Activated CD4-positive, alpha-beta T cell treated with anti-CD3 and anti-CD28 coated beads for 36 hours (primary cell): ENCODE measurements at regions not wholly inside any gene's neighbourhood (a gene's known extent, or its start where the extent isn't known, plus 50 kb on each side); places are given as distances from the start of the nearest gene placed in this dataset.
"Not testable (repeated sequence)": the region's sequence is repeated elsewhere in the genome, so short reads cannot be mapped to it uniquely, and the experiment has no call there.

ENCODE experiments used
- ATAC-seq: fragments of 200-7000 bp; cut with Tn5 transposase; one replicate; pipeline ENCODE4 v1.10.0; 2021; ENCODE audit warnings: mild to moderate bottlenecking, moderate library complexity
- CTCF ChIA-PET: fragments of 350-600 bp; sonication (Branson Sonifier 250); formaldehyde crosslinking; loops from one replicate; lab custom pipeline; 2021; ENCODE audit warnings: antibody characterized with exemption; lab: Charles Lee
- POLR2A ChIA-PET: fragments of 350-600 bp; sonication (Branson Sonifier 250); formaldehyde crosslinking; loops from one replicate; lab custom pipeline; 2021; ENCODE audit warnings: antibody characterized with exemption, inconsistent platforms; lab: Charles Lee
- DNase-seq: peaks from one replicate; pipeline ENCODE4 v3.0.0-alpha.2; 2020
- H3K27ac Mint-ChIP-seq: one replicate; pipeline ENCODE4 v1.8.0; 2021; ENCODE audit warnings: mixed read lengths
- H3K27me3 Mint-ChIP-seq: one replicate; pipeline ENCODE4 v1.8.0; 2021; ENCODE audit warnings: mixed read lengths
- H3K36me3 Mint-ChIP-seq: one replicate; pipeline ENCODE4 v1.8.0; 2021; ENCODE audit warnings: low read depth, mixed read lengths
- H3K4me1 Mint-ChIP-seq: one replicate; pipeline ENCODE4 v1.8.0; 2021; ENCODE audit warnings: mixed read lengths
- H3K4me3 Mint-ChIP-seq: one replicate; pipeline ENCODE4 v1.8.0; 2021; ENCODE audit warnings: mild to moderate bottlenecking, moderate library complexity, mixed read lengths
- H3K9me3 Mint-ChIP-seq: one replicate; pipeline ENCODE4 v1.8.0; 2021; ENCODE audit warnings: low read depth, mixed read lengths
- intact Hi-C, 2 experiments: fragments of 100-400 bp; cut with DNase I in 1 of 2; cut with micrococcal nuclease in 1 of 2; formaldehyde crosslinking; loops; one replicate each; pipeline versions ENCODE4 v1.14.2 to v1.15.1; 2022 to 2024; cut with DNase I, micrococcal nuclease

GRCh38 chr6:81942842-81943241 is 190.4 kb upstream of the TENT5A start:
- H3K27ac Mint-ChIP-seq, H3K9me3 Mint-ChIP-seq, H3K4me3 Mint-ChIP-seq, DNase-seq, CTCF ChIA-PET, H3K27me3 Mint-ChIP-seq, H3K4me1 Mint-ChIP-seq, intact Hi-C loops, POLR2A ChIA-PET, H3K36me3 Mint-ChIP-seq, ATAC-seq: not testable (repeated sequence)

GRCh38 chr6:81942067-81942370 is 189.5 kb upstream of the TENT5A start:
- POLR2A ChIA-PET, result no interaction called here

GRCh38 chr6:81940451-81940985 is 188.0 kb upstream of the TENT5A start:
- POLR2A ChIA-PET, result no interaction called here
- intact Hi-C loops, result no loop called here
- Mint-ChIP-seq H3K27ac (no peak overlapping the region), H3K4me1 (no peaks in the 10 kb centered on the region), H3K27me3 (no peaks in the 10 kb centered on the region), H3K9me3 (peaks cover 2% of the 10 kb centered on the region), H3K36me3 (no peaks in the 10 kb centered on the region), H3K4me3 (no peak overlapping the region)
- DNase-seq (no peak), ATAC-seq (no peak)
- CTCF ChIA-PET, result no interaction called here

More at GRCh38 chr6:81942067-81942370, 189.5 kb upstream of the TENT5A start:
- H3K36me3 Mint-ChIP-seq, result no peaks in the 10 kb centered on the region
- H3K27me3 Mint-ChIP-seq, result no peaks in the 10 kb centered on the region
- H3K9me3 Mint-ChIP-seq, result no peaks in the 10 kb centered on the region
- intact Hi-C loops, result no loop called here
- H3K4me1 Mint-ChIP-seq, result no peaks in the 10 kb centered on the region
- ATAC-seq, result no peak
- CTCF ChIA-PET, result interaction anchor here (0.7 kb wide), 1 partner anchor 10 kb away, joined by 3 read pairs; no protein-coding TSS in a partner anchor
- DNase-seq, result no peak
- H3K27ac Mint-ChIP-seq, result no peak overlapping the region
- no peak overlapping the region for H3K4me3 Mint-ChIP-seq

- H3K27me3 Mint-ChIP-seq, result no peaks in the 10 kb centered on the region
- H3K27ac Mint-ChIP-seq, result no peak overlapping the region
- H3K4me3 Mint-ChIP-seq, result no peak overlapping the region
- H3K36me3 Mint-ChIP-seq, result no peaks in the 10 kb centered on the region
- intact Hi-C loops, result no loop called here
- ChIA-PET CTCF (no interaction called here), POLR2A (no interaction called here)
- peaks cover 2% of the 10 kb centered on the region for H3K9me3 Mint-ChIP-seq
- no peaks in the 10 kb centered on the region for H3K4me1 Mint-ChIP-seq
- DNase-seq (no peak), ATAC-seq (no peak)
Observed at GRCh38 chr6:81939766-81940165, 187.3 kb upstream of the TENT5A start.

- ATAC-seq (no peak), DNase-seq (no peak)
- ChIA-PET CTCF (no interaction called here), POLR2A (no interaction called here)
- Mint-ChIP-seq H3K4me3 (no peak overlapping the region), H3K9me3 (peaks cover 2% of the 10 kb centered on the region), H3K27ac (no peak overlapping the region), H3K4me1 (no peaks in the 10 kb centered on the region), H3K27me3 (no peaks in the 10 kb centered on the region), H3K36me3 (no peaks in the 10 kb centered on the region)
- intact Hi-C loops, result no loop called here
Observed at GRCh38 chr6:81938991-81939732, 186.7 kb upstream of the TENT5A start.

GRCh38 chr6:81938014-81938856 is 185.8 kb upstream of the TENT5A start:
- Mint-ChIP-seq H3K27me3 (no peaks in the 10 kb centered on the region), H3K4me1 (no peaks in the 10 kb centered on the region), H3K4me3 (no peak overlapping the region), H3K9me3 (peaks cover 2% of the 10 kb centered on the region), H3K36me3 (no peaks in the 10 kb centered on the region), H3K27ac (no peak overlapping the region)
- no peak for ATAC-seq
- ChIA-PET CTCF (interaction anchor here (1.1 kb wide), 1 partner anchor 13 kb away, joined by 3 read pairs; no protein-coding TSS in a partner anchor), POLR2A (no interaction called here)
- no peak for DNase-seq
- intact Hi-C loops, result no loop called here

GRCh38 chr6:81937296-81937937 is 184.9 kb upstream of the TENT5A start:
- CTCF ChIA-PET, result interaction anchor here (1.1 kb wide), 1 partner anchor 13 kb away, joined by 3 read pairs; no protein-coding TSS in a partner anchor
- no peak overlapping the region for H3K27ac Mint-ChIP-seq
- DNase-seq (no peak), ATAC-seq (no peak)
- H3K27me3 Mint-ChIP-seq, result no peaks in the 10 kb centered on the region
- intact Hi-C loops, result no loop called here
- H3K36me3 Mint-ChIP-seq, result no peaks in the 10 kb centered on the region
- H3K9me3 Mint-ChIP-seq, result peaks cover 3% of the 10 kb centered on the region
- no peak overlapping the region for H3K4me3 Mint-ChIP-seq
- POLR2A ChIA-PET, result no interaction called here
- H3K4me1 Mint-ChIP-seq, result no peaks in the 10 kb centered on the region

- Mint-ChIP-seq H3K36me3 (no peaks in the 10 kb centered on the region), H3K4me1 (no peaks in the 10 kb centered on the region), H3K9me3 (peaks cover 4% of the 10 kb centered on the region), H3K27ac (no peak overlapping the region), H3K4me3 (no peak overlapping the region), H3K27me3 (no peaks in the 10 kb centered on the region)
- ChIA-PET CTCF (no interaction called here), POLR2A (no interaction called here)
- no peak for ATAC-seq
- intact Hi-C loops, result no loop called here
- DNase-seq, result no peak
Observed at GRCh38 chr6:81934936-81935335, 182.5 kb upstream of the TENT5A start.

GRCh38 chr6:81933608-81934051 is 181.1 kb upstream of the TENT5A start:
- no peak overlapping the region for H3K27ac Mint-ChIP-seq
- ChIA-PET CTCF (no interaction called here), POLR2A (no interaction called here)
- no peaks in the 10 kb centered on the region for H3K36me3 Mint-ChIP-seq
- H3K9me3 Mint-ChIP-seq, result peaks cover 4% of the 10 kb centered on the region
- no peak for ATAC-seq
- no peaks in the 10 kb centered on the region for H3K4me1 Mint-ChIP-seq
- H3K4me3 Mint-ChIP-seq, result no peak overlapping the region
- intact Hi-C loops, result no loop called here
- no peak for DNase-seq
- H3K27me3 Mint-ChIP-seq, result no peaks in the 10 kb centered on the region

- Mint-ChIP-seq H3K4me3 (no peak overlapping the region), H3K9me3 (peaks cover 4% of the 10 kb centered on the region), H3K36me3 (no peaks in the 10 kb centered on the region), H3K27me3 (no peaks in the 10 kb centered on the region), H3K27ac (no peak overlapping the region), H3K4me1 (no peaks in the 10 kb centered on the region)
- ChIA-PET CTCF (no interaction called here), POLR2A (no interaction called here)
- intact Hi-C loops, result no loop called here
- no peak for DNase-seq
- ATAC-seq, result no peak
Observed at GRCh38 chr6:81933089-81933488, 180.6 kb upstream of the TENT5A start.

- POLR2A ChIA-PET, H3K27me3 Mint-ChIP-seq, H3K9me3 Mint-ChIP-seq, H3K36me3 Mint-ChIP-seq, H3K27ac Mint-ChIP-seq, intact Hi-C loops, CTCF ChIA-PET, ATAC-seq, DNase-seq, H3K4me1 Mint-ChIP-seq, H3K4me3 Mint-ChIP-seq: not testable (repeated sequence)
Observed at GRCh38 chr6:81932448-81932847, 180.0 kb upstream of the TENT5A start.
